Lower leg skin (tissue), 3 donors: ENCODE measurements at regions not wholly inside any gene's neighbourhood (a gene's known extent, or its start where the extent isn't known, plus 50 kb on each side); places are given as distances from the start of the nearest gene placed in this dataset.

Experiments
- POLR2A ChIP-seq, 2 donors: fragments of 450-650 bp; IDR thresholded peaks; one replicate each; pipeline ENCODE4 v1.6.1; 2016 to 2017; ENCODE audit warnings: antibody characterized with exemption in 2 of 2, mild to moderate bottlenecking in 1 of 2, moderate library complexity in 1 of 2
- TF ChIP-seq, protein P1 (sequence below), 3 donors: fragments of 450-650 bp; IDR thresholded peaks; one replicate each; pipeline ENCODE4 v1.5.1; 2016; ENCODE audit warnings: antibody characterized with exemption in 3 of 3, mild to moderate bottlenecking in 3 of 3, moderate library complexity in 2 of 3

DNA sequence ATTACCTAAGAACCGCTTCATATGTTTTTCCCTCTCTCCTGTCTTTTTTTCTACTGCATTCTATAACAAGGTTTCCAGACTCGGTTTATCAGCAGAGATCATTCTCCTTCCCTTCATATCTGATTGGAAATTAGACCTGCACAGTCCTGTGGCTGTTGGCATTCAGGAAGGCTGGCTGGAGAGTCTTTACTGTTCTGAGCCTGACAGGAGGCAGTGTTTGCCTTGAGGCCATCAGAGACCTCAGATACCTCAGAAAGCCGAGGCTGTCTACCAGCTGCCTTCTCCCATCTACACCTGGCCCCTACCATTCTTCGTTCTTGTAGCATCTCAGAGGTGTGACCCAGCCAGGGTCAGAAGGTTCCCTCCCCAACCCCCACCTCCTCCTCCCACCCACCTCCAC is 182.0 kb downstream of the CAND1 start:
- TF ChIP-seq, protein P1, sequence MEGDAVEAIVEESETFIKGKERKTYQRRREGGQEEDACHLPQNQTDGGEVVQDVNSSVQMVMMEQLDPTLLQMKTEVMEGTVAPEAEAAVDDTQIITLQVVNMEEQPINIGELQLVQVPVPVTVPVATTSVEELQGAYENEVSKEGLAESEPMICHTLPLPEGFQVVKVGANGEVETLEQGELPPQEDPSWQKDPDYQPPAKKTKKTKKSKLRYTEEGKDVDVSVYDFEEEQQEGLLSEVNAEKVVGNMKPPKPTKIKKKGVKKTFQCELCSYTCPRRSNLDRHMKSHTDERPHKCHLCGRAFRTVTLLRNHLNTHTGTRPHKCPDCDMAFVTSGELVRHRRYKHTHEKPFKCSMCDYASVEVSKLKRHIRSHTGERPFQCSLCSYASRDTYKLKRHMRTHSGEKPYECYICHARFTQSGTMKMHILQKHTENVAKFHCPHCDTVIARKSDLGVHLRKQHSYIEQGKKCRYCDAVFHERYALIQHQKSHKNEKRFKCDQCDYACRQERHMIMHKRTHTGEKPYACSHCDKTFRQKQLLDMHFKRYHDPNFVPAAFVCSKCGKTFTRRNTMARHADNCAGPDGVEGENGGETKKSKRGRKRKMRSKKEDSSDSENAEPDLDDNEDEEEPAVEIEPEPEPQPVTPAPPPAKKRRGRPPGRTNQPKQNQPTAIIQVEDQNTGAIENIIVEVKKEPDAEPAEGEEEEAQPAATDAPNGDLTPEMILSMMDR (IDR thresholded peaks at IDR 0.05) = no peak
- no peak for TF ChIP-seq POLR2A (IDR thresholded peaks at IDR 0.05)
